Anterior cingulate cortex (tissue), 58 donors: ENCODE measurements at regions not wholly inside any gene's neighbourhood (a gene's known extent, or its start where the extent isn't known, plus 50 kb on each side); places are given as distances from the start of the nearest gene placed in this dataset.
"Not testable (repeated sequence)": the region's sequence is repeated elsewhere in the genome, so short reads cannot be mapped to it uniquely, and the experiment has no call there.

Experiments
- DNase-seq, 58 donors: peaks; one replicate each; lab custom pipeline; 2025; lab: John Stamatoyannopoulos, UW

GRCh38 chr7:138359870-138360559 lies 100.0 kb upstream of the TRIM24 start:
- DNase-seq: no peak

- DNase-seq: no peak
Observed at GRCh38 chr7:138363721-138364120, 96.3 kb upstream of the TRIM24 start.

- DNase-seq: not testable (repeated sequence)
Observed at GRCh38 chr7:138366137-138366536, 93.9 kb upstream of the TRIM24 start.

GRCh38 chr7:138366676-138367075 lies 93.4 kb upstream of the TRIM24 start:
- DNase-seq: not testable (repeated sequence)

GRCh38 chr7:138369797-138370196 lies 90.3 kb upstream of the TRIM24 start:
- no peak for DNase-seq

GRCh38 chr7:138370956-138371355 lies 89.1 kb upstream of the TRIM24 start:
- no peak for DNase-seq

GRCh38 chr7:138374119-138374693 lies 85.9 kb upstream of the TRIM24 start:
- DNase-seq: no peak

- DNase-seq: no peak
Observed at GRCh38 chr7:138377306-138377705, 82.8 kb upstream of the TRIM24 start.

- DNase-seq: no peak
Observed at GRCh38 chr7:138378741-138379559, 81.1 kb upstream of the TRIM24 start.

- no peak for DNase-seq
Observed at GRCh38 chr7:138382862-138383565, 77.0 kb upstream of the TRIM24 start.

GRCh38 chr7:138386821-138387220 lies 73.2 kb upstream of the TRIM24 start:
- DNase-seq: no peak

- no peak for DNase-seq
Observed at GRCh38 chr7:138387755-138388475, 72.1 kb upstream of the TRIM24 start.

- DNase-seq: no peak
Observed at GRCh38 chr7:138388673-138389491, 71.2 kb upstream of the TRIM24 start.

GRCh38 chr7:138395763-138396162 lies 64.3 kb upstream of the TRIM24 start:
- no peak for DNase-seq

- no peak for DNase-seq
Observed at GRCh38 chr7:138396251-138397070, 63.6 kb upstream of the TRIM24 start.

- not testable (repeated sequence) for DNase-seq
Observed at GRCh38 chr7:138397071-138397433, 63.0 kb upstream of the TRIM24 start.

- no peak for DNase-seq
Observed at GRCh38 chr7:138398857-138399256, 61.2 kb upstream of the TRIM24 start.

- DNase-seq: no peak
Observed at GRCh38 chr7:138400400-138400886, 59.6 kb upstream of the TRIM24 start.
